OCI-LY1 (cell line): ENCODE measurements at regions not wholly inside any gene's neighbourhood (a gene's known extent, or its start where the extent isn't known, plus 50 kb on each side); places are given as distances from the start of the nearest gene placed in this dataset.

Experiments used
- EZH2 ChIP-seq: fragments of 200-600 bp; sonication (generic), shearing (Covaris generic); IDR thresholded peaks from 2 replicates; pipeline ENCODE4 v1.8.0; 2017; ENCODE audit warnings: borderline replicate concordance, mixed run types, mild to moderate bottlenecking, antibody characterized with exemption, low read length, moderate library complexity, mixed read lengths
- TF ChIP-seq, protein P1 (sequence below): fragments of 200-600 bp; sonication (generic), shearing (Covaris generic); IDR thresholded peaks from 2 replicates; pipeline ENCODE4 v1.5.1; 2017; ENCODE audit warnings: mild to moderate bottlenecking, antibody characterized with exemption, low read length, moderate library complexity, mixed read lengths

DNA sequence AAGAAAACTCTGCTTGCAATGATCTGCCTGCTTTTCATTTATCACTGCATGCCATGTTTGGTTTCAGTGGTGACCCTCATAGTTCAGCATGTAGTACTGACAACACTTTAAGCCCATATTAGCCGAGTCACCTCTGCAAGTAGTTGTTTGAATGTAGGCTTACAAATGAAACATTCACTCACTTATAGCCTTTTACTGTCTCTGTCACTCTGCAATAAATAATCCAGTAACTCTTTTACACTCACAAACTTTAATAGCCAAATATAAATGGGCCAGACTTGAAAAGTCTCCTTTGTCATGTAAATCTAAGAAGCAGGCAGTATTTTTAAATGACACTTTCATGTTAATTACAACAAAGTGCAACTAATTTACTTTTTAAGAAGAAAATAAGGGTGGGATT, 1460.0 kb upstream of the ADGRB3 start:
- TF ChIP-seq EZH2, result no peak
- TF ChIP-seq, protein P1, sequence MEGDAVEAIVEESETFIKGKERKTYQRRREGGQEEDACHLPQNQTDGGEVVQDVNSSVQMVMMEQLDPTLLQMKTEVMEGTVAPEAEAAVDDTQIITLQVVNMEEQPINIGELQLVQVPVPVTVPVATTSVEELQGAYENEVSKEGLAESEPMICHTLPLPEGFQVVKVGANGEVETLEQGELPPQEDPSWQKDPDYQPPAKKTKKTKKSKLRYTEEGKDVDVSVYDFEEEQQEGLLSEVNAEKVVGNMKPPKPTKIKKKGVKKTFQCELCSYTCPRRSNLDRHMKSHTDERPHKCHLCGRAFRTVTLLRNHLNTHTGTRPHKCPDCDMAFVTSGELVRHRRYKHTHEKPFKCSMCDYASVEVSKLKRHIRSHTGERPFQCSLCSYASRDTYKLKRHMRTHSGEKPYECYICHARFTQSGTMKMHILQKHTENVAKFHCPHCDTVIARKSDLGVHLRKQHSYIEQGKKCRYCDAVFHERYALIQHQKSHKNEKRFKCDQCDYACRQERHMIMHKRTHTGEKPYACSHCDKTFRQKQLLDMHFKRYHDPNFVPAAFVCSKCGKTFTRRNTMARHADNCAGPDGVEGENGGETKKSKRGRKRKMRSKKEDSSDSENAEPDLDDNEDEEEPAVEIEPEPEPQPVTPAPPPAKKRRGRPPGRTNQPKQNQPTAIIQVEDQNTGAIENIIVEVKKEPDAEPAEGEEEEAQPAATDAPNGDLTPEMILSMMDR, result no peak
